GM18907 (cell line): ENCODE measurements at regions not wholly inside any gene's neighbourhood (a gene's known extent, or its start where the extent isn't known, plus 50 kb on each side); places are given as distances from the start of the nearest gene placed in this dataset.
"Not testable (repeated sequence)": the region's sequence is repeated elsewhere in the genome, so short reads cannot be mapped to it uniquely, and the experiment has no call there.

Source experiments
- ATAC-seq: cut with Tn5 transposase; IDR thresholded peaks from one replicate; pipeline ENCODE4 v1.9.1; 2021; ENCODE audit warnings: mild to moderate bottlenecking, moderate library complexity; ENCODE audit not compliant: unreplicated experiment

DNA sequence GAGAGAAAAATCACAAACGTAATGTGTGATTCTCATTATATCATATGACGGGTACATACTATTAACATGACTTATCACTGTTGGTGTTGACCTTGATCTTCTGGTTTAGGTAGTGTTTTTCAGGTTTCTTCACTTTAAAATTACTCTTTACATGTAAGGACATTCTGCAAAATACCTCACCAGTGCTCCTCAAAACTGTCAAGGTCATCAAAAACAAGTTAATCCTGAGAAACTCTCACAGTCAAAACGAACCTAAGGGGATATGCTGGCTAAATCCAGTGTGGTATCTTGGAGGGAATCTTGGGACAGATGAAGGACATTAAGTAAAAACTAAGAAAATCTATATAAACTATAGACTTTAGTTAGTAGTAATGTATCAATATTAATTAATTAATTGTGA is 499.8 kb downstream of the IRS1 start:
- no peak for ATAC-seq

DNA sequence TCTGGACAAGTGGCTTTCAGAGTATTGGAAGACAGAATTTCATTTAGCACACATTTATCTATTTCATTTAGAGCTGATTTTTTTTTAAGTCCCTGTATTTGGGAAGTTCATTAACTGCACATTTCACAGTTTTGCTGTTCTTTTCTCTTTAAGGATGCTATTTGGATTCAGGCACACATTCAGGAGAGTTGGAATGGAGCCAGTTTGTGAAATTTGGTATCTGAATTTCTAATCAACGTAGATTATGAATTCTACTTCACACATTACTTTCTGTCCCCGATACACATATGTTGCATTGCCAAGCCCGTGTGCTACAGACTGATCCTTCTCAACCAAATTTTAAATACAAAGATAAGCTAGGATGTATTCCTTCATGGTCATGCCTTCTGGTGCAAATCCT is 503.9 kb downstream of the IRS1 start:
- no peak for ATAC-seq

DNA sequence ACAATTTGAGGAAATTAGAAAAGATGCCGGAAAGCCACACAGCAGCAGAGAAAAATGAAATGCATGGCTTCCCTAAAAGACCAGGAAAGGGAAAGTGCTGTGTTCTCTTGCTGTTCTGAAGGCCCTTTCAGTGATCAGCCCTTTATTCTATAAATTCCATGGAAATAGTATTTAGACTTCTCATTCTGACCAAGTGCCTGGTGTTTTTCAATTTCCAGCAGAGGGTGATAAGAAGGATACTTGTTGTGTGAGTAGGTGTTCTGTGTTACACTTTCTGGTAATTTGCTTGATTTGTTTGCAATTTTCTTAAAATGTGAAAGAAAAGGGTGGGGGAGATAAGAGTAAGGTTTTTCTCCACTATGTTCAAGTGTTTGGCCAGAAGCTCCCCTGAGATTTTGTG is 504.5 kb downstream of the IRS1 start:
- no peak for ATAC-seq

DNA sequence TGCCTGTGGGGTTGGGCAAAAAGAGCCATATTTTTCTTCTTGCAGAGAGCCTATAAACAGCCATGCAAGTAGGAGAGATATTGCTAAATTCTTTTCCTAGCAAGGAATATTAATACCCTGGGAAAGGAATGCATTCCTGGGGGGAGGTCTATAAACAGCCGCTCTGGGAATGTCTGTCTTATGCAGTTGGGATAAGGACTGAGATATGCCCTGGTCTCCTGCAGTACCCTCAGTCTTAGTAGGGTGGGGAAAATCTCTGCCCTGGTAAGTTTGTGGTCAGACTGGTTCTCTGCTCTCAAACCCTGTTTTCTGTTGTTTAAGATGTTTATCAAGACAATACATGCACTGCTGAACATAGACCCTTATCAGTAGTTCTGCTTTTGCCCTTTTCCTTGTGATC is 508.3 kb downstream of the IRS1 start:
- not testable (repeated sequence) for ATAC-seq

DNA sequence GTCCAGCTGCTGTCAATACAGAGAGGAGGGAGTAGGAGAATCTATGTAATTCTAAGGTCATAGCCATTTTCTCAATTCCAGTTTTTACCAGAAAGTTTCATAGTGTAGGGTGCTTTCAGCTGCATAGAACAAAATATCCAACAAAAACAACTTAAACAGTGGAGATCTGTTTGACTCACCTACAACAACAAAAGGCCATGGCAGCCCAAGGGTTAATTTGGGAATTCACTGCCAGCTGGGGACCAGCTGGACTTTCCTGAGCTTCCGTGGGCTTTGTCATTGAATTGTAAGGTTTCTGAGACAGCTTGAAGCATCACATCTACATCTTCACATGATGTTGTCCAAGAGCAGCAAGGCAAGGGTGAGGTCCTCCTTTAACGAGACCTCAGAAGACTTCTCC is 512.7 kb downstream of the IRS1 start:
- no peak for ATAC-seq

DNA sequence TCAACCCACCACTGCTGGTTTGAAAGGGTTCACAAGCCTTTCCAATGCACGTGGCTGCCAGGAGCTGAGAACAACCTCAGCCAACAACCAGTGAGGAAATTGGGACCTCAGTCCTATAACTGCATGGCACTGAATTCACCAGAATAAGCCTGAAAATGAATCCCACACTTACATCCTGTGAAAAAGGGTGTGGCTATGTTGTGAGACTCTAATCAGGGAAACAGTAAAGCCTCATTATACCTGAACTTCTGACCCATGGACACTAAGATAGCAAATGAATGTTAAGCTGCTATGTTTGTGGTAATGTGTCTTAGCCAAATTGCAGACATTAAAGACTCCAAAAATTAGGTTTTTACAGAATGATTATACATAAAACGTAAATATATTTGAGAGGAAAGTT is 515.8 kb downstream of the IRS1 start:
- no peak for ATAC-seq

DNA sequence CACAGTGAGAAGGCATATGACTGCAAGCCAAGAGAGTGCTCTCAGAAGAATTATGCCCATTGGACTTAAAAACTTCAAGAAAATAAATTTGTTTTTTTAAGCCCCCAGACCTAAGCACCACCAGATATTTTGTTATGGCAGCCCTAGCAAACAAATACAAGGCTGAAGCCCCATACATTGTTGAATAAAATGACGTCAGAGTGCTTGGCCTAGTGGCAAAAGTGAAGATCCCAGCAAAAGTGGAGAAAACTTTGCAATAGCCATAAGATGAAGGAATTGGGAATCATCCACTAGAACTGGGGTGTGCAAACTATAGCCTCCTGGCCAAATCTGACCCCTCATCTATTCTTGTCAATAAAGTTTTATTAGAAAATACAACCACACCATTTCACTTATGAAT is 517.5 kb downstream of the IRS1 start:
- no peak for ATAC-seq

DNA sequence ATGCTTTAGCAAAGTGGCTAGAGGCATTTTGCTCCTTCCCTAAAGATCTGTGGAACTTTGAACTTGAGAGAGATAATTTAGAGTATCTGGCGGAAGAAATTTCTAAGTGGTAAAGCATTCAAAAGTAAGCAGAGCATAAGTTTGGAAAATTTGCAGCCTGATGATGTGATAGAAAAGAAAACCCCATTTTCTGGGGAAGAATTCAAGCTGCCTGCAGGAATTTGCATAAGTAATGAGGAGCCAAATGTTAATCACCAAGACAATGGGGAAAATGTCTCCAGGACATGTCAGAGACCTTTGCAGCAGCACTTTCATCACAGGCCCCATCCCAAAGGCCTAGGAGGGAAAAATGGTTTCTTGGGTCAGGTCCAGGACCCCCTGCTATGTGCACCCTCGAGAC is 519.5 kb downstream of the IRS1 start:
- ATAC-seq: not testable (repeated sequence)

DNA sequence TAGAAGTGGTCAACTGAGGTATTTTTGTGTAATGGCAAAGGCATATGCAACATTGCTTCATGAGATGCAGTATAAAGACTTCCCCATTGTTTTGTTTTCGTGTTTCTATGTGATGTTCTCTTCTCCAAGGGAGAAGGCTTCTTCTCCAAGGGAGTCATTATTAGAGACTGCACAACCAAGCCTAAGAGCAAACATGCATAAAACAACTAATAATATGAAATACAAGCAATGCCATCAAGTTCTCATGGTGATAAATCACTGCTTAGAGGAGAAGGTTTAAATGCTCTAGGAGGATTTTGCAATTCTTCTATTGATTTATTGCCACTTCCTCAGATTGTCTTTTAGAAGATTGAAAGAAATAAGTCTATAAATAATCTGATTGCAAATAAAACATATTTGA is 524.4 kb downstream of the IRS1 start:
- no peak for ATAC-seq

DNA sequence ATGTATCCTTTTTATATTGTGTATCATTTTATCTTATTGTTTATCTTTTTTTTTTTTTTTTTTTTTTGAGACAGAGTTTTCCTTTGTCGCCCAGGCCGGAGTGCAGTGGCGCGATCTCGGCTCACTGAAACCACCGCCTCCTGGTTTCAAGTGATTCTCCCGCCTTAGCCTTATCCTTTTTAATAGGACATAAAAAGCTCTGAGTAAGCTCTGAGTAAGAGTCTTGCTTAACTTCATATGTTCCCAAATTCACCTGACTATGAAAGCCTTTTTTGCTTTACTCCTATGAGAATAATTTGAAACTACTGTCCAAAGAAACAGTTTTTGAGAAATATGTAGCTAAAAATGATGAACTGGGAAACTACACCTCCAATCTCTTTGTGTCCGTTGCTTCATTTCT is 525.5 kb downstream of the IRS1 start:
- no peak for ATAC-seq

DNA sequence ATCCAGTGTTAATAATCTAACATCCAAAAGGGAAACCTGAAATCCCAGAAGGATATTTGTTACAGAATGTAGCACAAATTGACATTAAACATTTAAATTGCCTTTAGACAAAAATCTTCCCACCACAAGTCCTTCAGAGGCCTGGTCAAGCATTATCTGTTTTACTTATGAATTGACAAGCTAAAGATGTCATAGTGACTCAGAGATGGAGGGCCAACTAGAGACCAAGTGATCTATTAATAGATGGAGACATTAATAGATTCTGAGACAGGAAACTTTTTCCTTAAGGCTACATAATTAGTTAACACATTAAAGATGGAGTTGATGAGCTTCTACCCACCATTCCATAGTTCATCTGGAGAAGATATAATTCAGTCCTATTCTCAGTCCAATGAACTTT is 526.2 kb downstream of the IRS1 start:
- no peak for ATAC-seq

DNA sequence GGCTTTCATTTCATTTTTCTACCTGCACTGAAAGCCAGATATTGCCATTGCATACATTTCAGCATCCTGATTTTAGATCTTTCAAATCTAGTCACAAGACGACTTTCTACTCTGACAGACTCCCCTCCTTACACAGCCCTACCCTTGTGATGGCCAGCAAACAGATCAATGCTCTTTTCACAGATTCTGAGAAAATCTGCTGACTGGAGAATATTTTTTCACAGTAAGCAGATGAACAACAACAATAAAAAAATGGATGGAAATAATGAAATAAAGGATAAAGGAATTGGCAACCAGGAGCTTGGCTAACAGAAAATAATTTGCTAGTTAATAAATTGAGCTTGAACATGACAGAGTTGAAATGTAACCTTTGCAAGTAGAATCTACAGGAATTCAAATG is 527.2 kb downstream of the IRS1 start:
- ATAC-seq: no peak

DNA sequence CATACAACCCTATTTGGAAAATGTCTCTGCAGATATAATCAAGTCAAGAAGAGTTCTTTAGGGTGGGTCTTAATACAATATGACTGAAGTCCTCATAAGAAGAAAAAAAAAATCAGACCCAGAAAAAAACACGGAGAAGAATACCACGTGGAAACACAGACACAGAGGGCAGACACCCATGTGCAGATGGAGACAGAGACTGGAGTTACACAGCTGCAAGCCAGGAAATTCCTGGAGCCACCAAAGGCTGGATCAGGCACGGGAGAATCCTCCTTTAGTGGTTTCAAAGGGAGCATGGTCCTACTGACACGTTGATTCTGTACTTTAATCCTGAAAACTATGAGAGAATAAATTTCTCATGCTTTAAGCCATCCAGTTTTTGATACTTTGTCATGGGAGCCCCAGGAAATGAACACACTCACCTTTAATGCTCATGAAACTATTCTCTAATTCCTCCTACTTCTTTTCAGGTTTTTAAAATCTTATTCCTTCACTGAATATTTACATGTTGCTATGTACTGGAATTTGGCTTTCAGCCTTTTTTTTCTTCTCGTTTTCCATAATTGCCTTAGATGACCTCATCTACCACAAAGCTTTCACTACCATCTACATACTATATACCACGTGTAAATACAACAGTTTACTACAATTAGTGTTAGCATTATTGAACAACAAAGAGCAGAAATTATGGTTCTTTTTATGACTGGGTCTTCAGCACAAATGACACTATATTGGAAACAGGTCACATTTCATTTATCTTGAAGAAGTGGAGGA is 529.1 kb downstream of the IRS1 start:
- no peak for ATAC-seq

DNA sequence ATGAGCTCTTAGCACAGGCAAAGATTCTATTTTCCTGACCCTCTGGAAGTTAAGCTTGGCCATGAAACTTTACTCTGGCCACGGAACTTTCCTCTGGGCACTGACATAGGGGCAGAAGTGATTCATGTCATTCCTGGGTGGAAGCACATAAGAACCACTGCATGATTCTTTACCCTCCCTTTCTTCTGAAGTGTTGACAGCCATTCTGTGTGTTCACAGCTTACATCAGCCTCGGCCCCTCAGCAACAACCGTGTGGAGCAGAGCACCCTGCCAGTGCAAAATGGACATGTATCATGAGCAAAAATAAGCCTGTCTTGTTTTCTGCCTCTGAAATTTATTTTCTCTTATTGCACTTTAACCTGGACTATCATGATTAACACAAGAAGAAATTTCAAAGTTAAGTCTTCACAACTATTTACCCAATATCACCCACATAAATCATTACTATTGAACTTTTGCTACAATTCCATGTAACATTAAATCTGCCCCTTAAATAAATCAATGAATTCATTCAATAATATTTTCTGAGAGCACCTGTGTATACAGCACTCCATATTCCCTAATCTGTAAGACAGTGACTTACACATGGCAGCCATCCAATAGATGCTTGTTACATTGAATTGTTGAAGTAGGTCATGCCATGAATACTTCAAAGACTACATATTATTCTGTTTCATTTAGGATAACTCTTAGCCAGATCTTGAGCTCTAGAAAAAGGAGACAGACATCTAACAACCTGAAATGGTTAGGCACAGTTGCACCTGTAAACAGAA is 531.9 kb downstream of the IRS1 start:
- no peak for ATAC-seq

DNA sequence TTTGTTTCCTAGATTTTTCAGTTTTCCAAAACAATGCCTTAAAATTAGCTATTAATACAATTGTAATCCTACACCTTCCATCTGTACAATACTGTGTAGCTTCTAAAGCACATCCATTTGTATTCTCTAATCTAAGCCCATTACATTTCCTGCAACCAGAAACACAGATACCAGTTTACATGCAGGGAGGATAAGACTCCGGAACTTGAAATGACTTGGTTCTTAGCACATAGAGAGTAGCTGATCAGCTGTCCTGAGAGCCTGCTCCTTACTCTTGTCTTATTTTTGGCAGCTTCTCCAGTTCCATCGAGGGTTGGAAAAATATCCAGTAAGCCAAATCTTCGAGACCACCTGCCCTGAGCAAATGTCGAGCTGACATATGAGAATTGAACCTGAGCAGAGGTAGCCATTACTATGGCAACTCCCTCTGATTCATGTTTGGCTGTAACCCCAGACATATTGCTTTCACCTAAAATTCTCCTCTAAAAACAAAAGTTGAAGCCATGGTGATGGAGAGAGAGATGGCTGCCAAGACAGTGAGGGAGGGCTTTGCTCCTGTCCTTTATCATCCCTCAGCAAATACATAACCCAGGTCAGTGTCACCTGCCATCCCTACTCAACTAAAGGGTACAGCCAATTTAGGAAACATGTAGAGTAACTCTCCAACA is 542.8 kb downstream of the IRS1 start:
- ATAC-seq: no peak

DNA sequence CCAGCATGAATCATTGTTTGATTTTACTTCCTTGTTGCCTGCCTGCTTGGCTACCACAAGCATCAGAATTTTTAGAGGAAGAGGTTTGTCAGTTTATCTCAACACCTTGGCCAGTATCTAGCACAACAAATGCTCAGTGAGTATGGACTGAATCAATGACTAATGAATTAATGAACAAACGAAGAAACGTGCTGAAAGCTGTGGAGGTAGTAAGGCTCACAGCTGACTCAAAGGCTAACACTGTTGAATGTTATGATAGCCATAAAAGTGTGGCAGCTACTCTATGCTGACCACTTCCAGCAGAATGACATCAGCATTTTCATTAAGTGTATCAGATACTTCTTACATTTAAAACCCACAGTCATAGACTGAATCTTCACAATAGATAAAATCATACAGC is 543.4 kb downstream of the IRS1 start:
- no peak for ATAC-seq

DNA sequence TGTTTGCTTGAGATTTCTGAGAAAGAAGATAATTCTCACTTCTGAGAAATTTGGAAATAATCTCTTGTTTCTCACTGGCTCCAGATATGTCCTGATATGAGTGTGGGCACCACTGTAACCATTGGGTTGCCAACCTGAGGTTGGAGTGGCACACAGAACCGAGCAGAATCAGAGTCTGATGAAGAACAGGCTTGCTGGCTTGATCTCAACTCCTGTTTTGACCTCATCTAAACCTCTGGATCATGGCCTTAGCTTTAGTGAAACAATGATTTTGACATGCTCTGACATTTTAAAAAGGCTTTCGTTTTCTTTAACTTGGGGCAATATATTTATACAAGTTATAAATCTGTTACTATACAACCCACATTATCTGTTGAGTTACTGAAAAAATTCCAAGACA is 548.0 kb downstream of the IRS1 start:
- ATAC-seq: no peak

DNA sequence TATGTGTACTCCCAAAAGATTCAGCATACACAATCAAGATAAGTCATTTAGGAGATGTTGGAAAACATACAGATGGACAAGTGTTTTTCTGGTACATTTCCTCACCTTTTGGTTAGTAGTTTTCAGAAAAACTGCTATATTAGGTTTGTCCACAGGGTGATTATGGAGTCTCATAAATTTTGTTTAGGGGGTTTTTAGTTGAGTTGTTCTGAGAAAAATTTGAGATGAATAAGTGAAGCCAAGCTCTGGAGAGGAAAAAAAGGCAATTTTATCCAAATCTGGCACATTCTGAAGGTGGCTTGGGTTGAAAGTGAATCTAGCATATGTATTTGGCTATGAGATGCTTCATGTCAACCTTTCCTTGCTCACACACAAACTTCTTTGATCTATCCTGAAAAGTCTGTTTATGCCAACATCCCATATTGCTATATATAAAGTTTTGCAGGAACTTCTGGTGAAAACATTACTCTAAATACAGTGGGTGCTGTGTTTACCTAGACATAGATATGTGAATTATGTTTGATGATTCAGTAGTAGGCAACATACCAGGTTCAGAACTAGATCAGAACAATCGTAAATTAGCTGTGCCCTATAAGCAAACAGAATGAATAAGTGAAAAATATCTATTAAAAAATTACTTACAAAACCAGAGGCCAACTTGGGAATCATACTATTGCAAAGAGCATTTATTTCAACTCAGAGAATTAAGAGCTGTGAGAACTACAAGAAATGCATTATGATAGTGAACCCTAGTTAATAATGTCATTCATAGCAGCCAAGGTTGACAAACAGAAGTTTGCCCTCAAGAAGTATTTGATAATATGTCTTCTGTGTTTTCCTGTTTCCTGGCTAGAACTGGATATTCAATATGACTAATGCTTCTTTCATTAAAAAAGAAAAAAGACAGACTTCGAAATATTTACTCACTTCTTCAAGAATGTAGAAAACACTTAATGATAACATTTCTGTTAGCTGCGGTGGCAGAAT is 552.0 kb downstream of the IRS1 start:
- ATAC-seq: no peak

DNA sequence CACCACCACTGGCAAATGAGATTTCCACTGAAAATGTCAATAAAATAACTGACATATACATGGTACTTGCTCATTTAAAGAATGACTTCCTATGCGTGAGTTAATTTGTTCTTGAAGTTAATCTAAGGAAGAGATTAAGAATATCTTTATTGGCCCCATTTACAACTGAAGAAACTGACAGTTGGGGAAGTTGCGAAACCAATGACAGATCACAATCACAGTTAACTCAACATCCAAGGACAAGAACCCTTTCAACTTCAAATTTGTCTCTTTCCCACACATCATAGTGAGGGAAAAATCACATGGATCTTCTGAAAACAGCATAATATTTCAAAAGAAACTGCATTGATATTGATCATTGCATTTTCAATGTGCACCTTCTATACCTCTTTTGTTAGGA is 565.4 kb downstream of the IRS1 start:
- ATAC-seq: no peak

DNA sequence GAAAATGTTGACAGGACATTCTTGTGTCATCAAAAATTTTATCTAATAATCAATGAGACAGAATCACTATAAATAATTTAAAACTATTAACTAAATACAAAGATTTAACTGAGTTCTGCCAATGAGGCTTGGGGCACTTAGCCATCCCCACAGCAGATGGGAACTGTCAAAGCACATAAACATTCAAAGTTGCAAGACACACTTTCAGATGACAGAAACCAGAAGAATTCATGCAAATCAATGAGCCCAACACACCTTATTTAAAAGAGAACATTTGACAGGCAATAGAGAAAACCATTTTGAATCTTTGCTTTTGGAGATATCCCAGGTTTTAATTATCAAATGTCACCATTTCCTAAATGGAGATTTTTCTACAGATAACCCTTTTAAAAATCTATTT is 566.2 kb downstream of the IRS1 start:
- no peak for ATAC-seq

DNA sequence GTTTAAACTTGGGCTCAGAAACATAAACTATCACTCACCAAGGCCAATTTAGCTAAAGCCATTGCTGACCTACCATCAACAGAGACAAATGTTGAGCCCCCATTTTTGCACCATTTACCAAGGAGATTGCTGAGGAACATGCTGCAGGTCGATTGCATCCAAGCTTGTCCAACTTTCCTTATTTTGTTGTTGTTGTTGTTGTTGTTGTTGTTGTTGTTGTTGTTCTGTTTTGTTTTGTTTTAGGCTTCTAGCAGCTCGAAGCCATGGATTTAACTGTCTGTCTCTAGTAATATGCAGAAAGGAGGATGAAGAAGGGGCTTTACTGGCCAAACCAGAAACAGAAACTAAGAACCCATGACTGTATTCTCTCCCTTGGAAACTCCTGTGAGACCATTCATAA is 571.5 kb downstream of the IRS1 start:
- ATAC-seq: no peak
